ENCODE measurements at regions not wholly inside any gene's neighbourhood (a gene's known extent, or its start where the extent isn't known, plus 50 kb on each side); places are given as distances from the start of the nearest gene placed in this dataset.

DNA sequence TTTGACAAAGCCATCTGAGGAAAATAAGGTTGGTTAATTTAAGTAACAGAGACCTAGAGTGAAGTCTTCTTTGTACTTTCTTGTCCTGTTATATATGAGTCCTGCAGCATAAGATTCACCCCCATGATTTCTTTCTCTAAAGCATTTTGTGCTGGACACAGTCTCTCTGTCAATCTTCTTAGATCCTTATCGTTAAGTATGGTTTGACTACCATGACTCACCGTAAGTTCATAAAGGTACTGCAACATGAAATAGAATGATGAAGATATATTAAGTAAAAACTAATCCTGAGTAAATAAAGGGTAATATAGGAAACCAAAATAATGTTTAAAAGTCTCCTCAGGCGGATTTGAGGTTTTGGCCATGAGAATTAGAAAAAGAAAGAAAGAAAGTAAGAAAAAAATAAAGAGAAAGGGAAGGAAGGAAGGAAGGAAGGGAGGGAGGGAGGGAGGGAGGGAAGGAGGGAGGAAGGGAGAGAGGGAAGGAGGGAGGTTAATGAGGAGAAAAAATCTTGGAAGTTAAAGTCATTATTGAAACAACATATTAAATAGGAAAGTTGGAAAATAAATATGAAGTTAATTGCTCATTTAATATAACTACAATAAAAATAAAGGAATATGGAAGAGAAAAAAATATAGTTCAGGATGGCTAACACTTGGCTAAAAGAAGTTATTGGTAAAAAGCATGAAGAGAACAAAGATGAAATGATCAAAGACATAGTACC lies 980.3 kb upstream of the CDH2 start:
- H3K4me3 ChIP-seq (replicated peaks; ENCODE audit: insufficient read depth, low read length) = no peak overlapping the region
- TF ChIP-seq SPI1 (IDR thresholded peaks at IDR 0.05; ENCODE audit: borderline replicate concordance, low read depth) (no peak), POLR2AphosphoS5 (IDR thresholded peaks at IDR 0.05; ENCODE audit: low read depth) (no peak), GABPA (IDR thresholded peaks at IDR 0.05; ENCODE audit: low read depth) (no peak)
- TF ChIP-seq, protein P1, sequence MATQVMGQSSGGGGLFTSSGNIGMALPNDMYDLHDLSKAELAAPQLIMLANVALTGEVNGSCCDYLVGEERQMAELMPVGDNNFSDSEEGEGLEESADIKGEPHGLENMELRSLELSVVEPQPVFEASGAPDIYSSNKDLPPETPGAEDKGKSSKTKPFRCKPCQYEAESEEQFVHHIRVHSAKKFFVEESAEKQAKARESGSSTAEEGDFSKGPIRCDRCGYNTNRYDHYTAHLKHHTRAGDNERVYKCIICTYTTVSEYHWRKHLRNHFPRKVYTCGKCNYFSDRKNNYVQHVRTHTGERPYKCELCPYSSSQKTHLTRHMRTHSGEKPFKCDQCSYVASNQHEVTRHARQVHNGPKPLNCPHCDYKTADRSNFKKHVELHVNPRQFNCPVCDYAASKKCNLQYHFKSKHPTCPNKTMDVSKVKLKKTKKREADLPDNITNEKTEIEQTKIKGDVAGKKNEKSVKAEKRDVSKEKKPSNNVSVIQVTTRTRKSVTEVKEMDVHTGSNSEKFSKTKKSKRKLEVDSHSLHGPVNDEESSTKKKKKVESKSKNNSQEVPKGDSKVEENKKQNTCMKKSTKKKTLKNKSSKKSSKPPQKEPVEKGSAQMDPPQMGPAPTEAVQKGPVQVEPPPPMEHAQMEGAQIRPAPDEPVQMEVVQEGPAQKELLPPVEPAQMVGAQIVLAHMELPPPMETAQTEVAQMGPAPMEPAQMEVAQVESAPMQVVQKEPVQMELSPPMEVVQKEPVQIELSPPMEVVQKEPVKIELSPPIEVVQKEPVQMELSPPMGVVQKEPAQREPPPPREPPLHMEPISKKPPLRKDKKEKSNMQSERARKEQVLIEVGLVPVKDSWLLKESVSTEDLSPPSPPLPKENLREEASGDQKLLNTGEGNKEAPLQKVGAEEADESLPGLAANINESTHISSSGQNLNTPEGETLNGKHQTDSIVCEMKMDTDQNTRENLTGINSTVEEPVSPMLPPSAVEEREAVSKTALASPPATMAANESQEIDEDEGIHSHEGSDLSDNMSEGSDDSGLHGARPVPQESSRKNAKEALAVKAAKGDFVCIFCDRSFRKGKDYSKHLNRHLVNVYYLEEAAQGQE (IDR thresholded peaks at IDR 0.05; ENCODE audit: insufficient replicate concordance, low read depth) = no peak
- TF ChIP-seq, protein P2, sequence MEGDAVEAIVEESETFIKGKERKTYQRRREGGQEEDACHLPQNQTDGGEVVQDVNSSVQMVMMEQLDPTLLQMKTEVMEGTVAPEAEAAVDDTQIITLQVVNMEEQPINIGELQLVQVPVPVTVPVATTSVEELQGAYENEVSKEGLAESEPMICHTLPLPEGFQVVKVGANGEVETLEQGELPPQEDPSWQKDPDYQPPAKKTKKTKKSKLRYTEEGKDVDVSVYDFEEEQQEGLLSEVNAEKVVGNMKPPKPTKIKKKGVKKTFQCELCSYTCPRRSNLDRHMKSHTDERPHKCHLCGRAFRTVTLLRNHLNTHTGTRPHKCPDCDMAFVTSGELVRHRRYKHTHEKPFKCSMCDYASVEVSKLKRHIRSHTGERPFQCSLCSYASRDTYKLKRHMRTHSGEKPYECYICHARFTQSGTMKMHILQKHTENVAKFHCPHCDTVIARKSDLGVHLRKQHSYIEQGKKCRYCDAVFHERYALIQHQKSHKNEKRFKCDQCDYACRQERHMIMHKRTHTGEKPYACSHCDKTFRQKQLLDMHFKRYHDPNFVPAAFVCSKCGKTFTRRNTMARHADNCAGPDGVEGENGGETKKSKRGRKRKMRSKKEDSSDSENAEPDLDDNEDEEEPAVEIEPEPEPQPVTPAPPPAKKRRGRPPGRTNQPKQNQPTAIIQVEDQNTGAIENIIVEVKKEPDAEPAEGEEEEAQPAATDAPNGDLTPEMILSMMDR (IDR thresholded peaks at IDR 0.05; ENCODE audit: insufficient read depth, low read length) = no peak
- no peak overlapping the region for H3K27ac ChIP-seq (replicated peaks)
- no peak for DNase-seq (ENCODE audit: low read depth in 1 of 2, low spot score in 1 of 2)
- H3K27me3 ChIP-seq (ENCODE audit: insufficient read depth, poor library complexity, severe bottlenecking) = peaks cover 3% of the 10 kb centered on the region

DNA sequence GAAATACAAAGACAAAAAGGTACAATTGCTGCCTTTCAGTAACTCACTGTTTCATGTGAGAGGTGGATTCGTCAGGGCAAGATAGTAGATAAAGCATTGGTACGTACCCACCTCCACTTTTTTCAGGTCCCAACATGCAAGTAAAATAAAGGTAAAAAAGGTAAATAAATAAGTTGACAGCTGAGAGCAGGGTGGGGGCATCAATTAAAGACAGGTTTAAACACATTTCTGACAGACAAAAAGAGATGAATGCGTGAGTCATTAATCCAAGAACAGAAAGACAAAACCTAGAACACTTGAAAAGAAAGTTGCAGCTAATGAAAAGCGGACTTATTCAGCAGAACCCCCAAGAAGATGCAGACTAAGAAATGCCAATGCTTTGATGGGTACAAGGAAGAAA lies 979.6 kb upstream of the CDH2 start:
- no peak for DNase-seq (ENCODE audit: low read depth in 1 of 2, low spot score in 1 of 2)
- no peak overlapping the region for H3K4me3 ChIP-seq (replicated peaks; ENCODE audit: insufficient read depth, low read length)
- peaks cover 3% of the 10 kb centered on the region for H3K27me3 ChIP-seq (ENCODE audit: insufficient read depth, poor library complexity, severe bottlenecking)
- TF ChIP-seq SPI1 (IDR thresholded peaks at IDR 0.05; ENCODE audit: borderline replicate concordance, low read depth) (no peak), GABPA (IDR thresholded peaks at IDR 0.05; ENCODE audit: low read depth) (no peak), POLR2AphosphoS5 (IDR thresholded peaks at IDR 0.05; ENCODE audit: low read depth) (no peak)
- TF ChIP-seq, protein P1 (IDR thresholded peaks at IDR 0.05; ENCODE audit: insufficient replicate concordance, low read depth) = no peak
- TF ChIP-seq, protein P2 (IDR thresholded peaks at IDR 0.05; ENCODE audit: insufficient read depth, low read length) = no peak
- no peak overlapping the region for H3K27ac ChIP-seq (replicated peaks)

DNA sequence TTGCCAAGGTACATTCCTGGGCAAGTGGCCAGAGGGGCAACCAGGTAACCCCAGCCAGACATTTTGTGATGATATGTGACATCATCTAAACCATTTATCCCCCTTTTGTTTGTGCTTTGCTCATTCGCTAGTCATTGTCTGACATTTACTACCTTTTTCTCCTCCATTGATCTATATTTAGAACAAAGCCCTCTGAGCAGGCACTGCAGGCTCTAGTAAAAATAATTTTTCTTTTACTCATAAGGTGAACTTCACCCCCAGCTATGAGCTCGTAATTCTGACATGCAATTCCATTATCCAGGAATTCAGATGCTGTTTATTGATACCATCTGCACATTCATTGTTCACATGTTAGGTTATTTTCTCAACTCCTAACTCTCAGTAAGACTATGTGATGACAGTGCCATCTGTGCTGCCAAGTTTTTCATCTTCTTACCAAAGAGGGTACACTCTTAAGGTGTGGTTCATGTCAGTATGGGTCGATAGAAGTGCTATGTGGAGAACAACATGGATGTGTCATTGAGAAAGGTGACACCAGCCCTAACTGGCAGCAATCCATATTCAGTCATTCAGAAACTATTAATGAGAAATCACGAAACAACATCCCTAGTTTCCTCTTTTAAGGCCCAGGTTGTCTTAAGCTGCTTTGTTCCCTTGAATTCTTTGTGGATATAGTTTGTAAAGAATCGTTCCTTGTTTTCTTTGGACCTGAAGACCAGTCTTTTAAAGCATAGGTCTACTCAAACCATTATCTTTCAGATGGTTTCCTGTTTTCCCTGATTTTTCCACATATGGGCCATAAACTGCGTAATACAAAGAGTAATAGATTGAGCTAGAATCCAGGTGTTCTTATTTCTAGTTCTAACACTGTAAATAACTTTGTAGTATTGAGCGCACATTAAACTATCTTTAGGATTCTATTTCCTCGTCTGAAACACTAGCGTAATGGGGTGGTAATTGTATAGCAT lies 978.1 kb upstream of the CDH2 start:
- DNase-seq (ENCODE audit: low read depth in 1 of 2, low spot score in 1 of 2) = no peak
- H3K27me3 ChIP-seq (ENCODE audit: insufficient read depth, poor library complexity, severe bottlenecking) = peaks cover 2% of the 10 kb centered on the region
- no peak overlapping the region for H3K27ac ChIP-seq (replicated peaks)
- TF ChIP-seq, protein P1 (IDR thresholded peaks at IDR 0.05; ENCODE audit: insufficient replicate concordance, low read depth) = no peak
- TF ChIP-seq SPI1 (IDR thresholded peaks at IDR 0.05; ENCODE audit: borderline replicate concordance, low read depth) = no peak
- TF ChIP-seq POLR2AphosphoS5 (IDR thresholded peaks at IDR 0.05; ENCODE audit: low read depth) = no peak
- TF ChIP-seq, protein P2 (IDR thresholded peaks at IDR 0.05; ENCODE audit: insufficient read depth, low read length) = no peak
- TF ChIP-seq GABPA (IDR thresholded peaks at IDR 0.05; ENCODE audit: low read depth) = no peak
- no peak overlapping the region for H3K4me3 ChIP-seq (replicated peaks; ENCODE audit: insufficient read depth, low read length)
